Naive thymus-derived CD8-positive, alpha-beta T cell (primary cell): ENCODE measurements at regions not wholly inside any gene's neighbourhood (a gene's known extent, or its start where the extent isn't known, plus 50 kb on each side); places are given as distances from the start of the nearest gene placed in this dataset.
"Not testable (repeated sequence)": the region's sequence is repeated elsewhere in the genome, so short reads cannot be mapped to it uniquely, and the experiment has no call there.

Experiments
- ATAC-seq, 2 donors: fragments of 150-1000 bp; cut with Tn5 transposase in 1 of 2; sonication (Bioruptor Pico), chemical (Tn5 transposase) in 1 of 2; 1 replicate in 1 of 2; 2 replicates in 1 of 2; pipeline ENCODE4 v1.10.0; 2021; ENCODE audit warnings: mild to moderate bottlenecking in 2 of 2, moderate library complexity in 2 of 2
- POLR2A ChIA-PET: fragments of 350-600 bp; sonication (Branson Sonifier 250); formaldehyde crosslinking; loops from one replicate; lab custom pipeline; 2021; ENCODE audit warnings: antibody characterized with exemption; lab: Charles Lee
- DNase-seq, 10 donors: peaks; one replicate each; pipeline versions ENCODE4 v3.0.0 to v3.0.0-alpha.2; 2020 to 2022
- H3K27ac Mint-ChIP-seq, 10 donors: one replicate each; pipeline ENCODE4 v1.8.0; 2020 to 2022; ENCODE audit warnings: mild to moderate bottlenecking in 10 of 10, mixed read lengths in 10 of 10, moderate library complexity in 4 of 10, inconsistent platforms in 1 of 10
- H3K27me3 Mint-ChIP-seq, 5 donors: one replicate each; pipeline ENCODE4 v1.8.0; 2021 to 2022; ENCODE audit warnings: mixed read lengths in 5 of 5
- H3K36me3 Mint-ChIP-seq, 3 donors: one replicate each; pipeline ENCODE4 v1.8.0; 2020 to 2022; ENCODE audit warnings: mixed read lengths in 3 of 3, mild to moderate bottlenecking in 2 of 3, inconsistent platforms in 1 of 3
- H3K4me1 Mint-ChIP-seq, 4 donors: one replicate each; pipeline ENCODE4 v1.8.0; 2021 to 2022; ENCODE audit warnings: mixed read lengths in 4 of 4
- H3K4me3 Mint-ChIP-seq, 10 donors: one replicate each; pipeline ENCODE4 v1.8.0; 2020 to 2022; ENCODE audit warnings: mild to moderate bottlenecking in 10 of 10, mixed read lengths in 10 of 10, moderate library complexity in 6 of 10, inconsistent platforms in 1 of 10
- H3K9me3 Mint-ChIP-seq, 9 donors: one replicate each; pipeline ENCODE4 v1.8.0; 2020 to 2022; ENCODE audit warnings: mixed read lengths in 9 of 9, mild to moderate bottlenecking in 3 of 9, inconsistent platforms in 1 of 9, moderate library complexity in 1 of 9

DNA sequence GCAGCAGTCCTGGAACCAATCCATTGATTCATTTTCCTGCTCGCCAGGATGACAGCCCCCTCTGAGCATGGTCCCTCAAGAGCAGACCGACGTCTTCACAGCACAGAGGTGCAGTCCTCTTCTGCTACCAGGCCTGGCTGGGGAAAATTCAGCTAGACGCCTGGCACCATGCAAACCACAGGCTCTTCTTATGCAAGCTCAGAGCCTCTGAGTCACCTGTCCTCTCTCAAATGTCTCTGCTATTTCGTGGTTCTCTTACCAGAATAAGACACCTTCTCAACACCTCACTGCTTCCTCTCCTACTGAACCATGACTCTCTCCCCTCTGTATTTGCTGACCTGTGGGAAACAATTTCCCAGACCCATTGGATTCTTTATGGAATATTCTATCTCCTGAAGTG lies 79.8 kb upstream of the CYRIA start:
- H3K36me3 Mint-ChIP-seq: no peaks in the 10 kb centered on the region
- DNase-seq (no peak), ATAC-seq (no peak)
- peaks cover 2 to 34% (median 16%) of the 10 kb centered on the region in 5 donors for H3K27me3 Mint-ChIP-seq
- H3K4me3 Mint-ChIP-seq: no peak overlapping the region
- H3K4me1 Mint-ChIP-seq: peaks cover 0 to 3% (median 0%) of the 10 kb centered on the region in 4 donors
- POLR2A ChIA-PET: no interaction called here
- peaks cover 0 to 5% (median 0%) of the 10 kb centered on the region in 9 donors for H3K9me3 Mint-ChIP-seq
- no peak overlapping the region for H3K27ac Mint-ChIP-seq

DNA sequence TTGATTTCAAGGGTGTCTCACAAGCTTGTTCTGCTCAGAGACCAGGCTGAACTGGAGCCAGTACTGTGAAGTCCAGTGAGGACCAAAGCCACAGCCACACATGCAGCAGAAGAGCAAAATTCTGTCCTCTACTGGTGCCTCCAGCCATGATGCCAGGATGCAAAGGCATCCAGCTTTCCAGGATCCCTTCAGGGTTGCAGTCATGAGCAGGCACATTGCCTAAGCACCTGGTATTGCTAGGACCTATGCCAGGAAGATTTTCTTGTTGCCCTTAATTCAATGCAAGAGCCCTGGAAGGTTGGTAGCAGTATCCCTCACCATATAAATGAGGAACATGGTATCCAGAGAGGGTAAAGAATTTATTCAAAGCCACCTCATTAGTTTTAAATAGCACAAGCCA lies 78.9 kb upstream of the CYRIA start:
- Mint-ChIP-seq H3K9me3 (peaks cover 0 to 5% (median 0%) of the 10 kb centered on the region in 9 donors), H3K4me3 (no peak overlapping the region), H3K4me1 (peaks cover 0 to 3% (median 0%) of the 10 kb centered on the region in 4 donors), H3K27ac (no peak overlapping the region), H3K27me3 (peaks cover 2 to 37% (median 16%) of the 10 kb centered on the region in 5 donors), H3K36me3 (no peaks in the 10 kb centered on the region)
- no peak for DNase-seq
- POLR2A ChIA-PET: no interaction called here
- ATAC-seq: no peak

DNA sequence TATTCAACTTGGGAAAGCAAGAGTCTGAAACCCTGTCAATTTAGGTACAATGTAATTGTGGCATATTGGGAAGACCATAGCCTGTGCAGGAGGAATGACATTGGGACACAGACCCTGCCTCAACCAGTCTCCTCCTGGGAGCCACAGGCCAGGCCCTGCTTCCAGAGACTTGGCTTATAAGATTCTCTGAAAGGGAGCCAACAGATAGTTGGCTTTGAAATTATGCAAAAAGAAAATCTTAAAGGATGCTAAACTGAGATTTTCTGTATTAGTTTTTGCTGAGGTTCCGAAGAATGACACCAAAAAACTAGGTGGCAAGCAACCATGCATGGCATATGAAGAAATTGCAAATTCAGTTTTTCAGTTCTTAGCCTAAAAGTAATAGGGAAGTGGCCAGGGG lies 76.4 kb upstream of the CYRIA start:
- H3K27ac Mint-ChIP-seq: no peak overlapping the region
- H3K4me1 Mint-ChIP-seq: peaks cover 0 to 3% (median 0%) of the 10 kb centered on the region in 4 donors
- peaks cover 2 to 26% (median 5%) of the 10 kb centered on the region in 5 donors for H3K27me3 Mint-ChIP-seq
- peaks cover 0 to 5% (median 0%) of the 10 kb centered on the region in 9 donors for H3K9me3 Mint-ChIP-seq
- POLR2A ChIA-PET: no interaction called here
- DNase-seq (no peak), ATAC-seq (no peak)
- no peak overlapping the region for H3K4me3 Mint-ChIP-seq
- no peaks in the 10 kb centered on the region for H3K36me3 Mint-ChIP-seq

DNA sequence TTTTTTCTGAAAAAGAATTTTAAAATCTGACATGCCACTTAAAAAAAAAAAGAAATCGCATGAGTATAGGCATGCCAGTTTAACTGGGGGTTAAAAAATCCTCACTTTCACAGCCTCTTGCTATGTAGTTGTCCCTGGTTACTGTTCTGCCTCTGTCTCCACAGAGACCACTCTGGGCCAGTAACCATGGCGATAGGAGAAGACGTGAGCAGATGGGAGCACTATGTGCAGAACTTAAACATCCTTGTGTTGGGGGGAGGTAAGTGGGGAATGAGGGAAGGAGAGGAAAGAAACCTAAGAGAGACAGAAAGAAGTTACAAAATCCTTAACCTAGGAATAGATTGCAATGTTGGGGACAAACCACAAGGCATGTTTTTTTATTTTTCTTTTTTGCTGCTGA lies 75.9 kb upstream of the CYRIA start:
- no peaks in the 10 kb centered on the region for H3K4me1 Mint-ChIP-seq
- H3K9me3 Mint-ChIP-seq: peaks cover 0 to 5% (median 0%) of the 10 kb centered on the region in 9 donors
- ATAC-seq (no peak), DNase-seq (no peak)
- no peaks in the 10 kb centered on the region for H3K36me3 Mint-ChIP-seq
- H3K27me3 Mint-ChIP-seq: peaks cover 0 to 22% (median 2%) of the 10 kb centered on the region in 5 donors
- POLR2A ChIA-PET: no interaction called here
- H3K27ac Mint-ChIP-seq: no peak overlapping the region
- no peak overlapping the region for H3K4me3 Mint-ChIP-seq

DNA sequence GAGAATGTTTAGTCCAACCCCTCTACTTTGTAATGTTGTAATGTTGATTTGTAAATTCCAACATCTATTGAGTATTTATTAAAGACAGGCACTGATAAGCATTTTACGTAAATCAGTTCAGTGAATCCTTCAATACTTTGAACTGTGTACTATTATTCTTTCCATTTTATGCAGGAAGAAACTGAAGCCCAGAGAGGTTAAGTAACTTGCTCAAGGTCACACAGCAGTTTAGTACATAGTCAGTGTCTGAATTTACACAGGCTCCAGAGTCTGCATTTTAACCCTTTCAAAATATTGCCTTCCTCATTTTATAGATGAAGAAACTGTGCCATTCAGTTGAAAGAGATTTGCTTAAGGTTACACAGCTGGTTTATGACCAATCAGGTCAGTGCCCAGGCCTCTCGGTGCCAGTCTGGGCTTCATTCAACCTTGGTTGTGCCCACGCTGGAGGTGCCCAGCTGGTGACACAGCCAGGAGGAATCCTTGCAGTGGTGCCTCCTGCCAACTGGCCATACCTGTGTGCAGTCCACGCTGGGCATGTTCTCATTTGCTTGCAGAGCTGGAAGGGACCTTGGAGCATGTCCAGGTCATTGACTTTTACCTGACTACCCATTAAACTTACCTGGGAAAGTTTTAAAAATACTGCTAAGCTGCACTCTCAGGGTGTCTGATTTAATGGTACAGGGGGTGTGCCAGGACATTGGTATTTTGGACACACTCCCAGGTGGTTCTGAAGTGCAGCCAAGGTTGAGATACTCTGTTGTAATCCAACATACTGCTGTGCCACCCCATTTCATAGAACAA lies 74.3 kb upstream of the CYRIA start:
- ATAC-seq (no peak), DNase-seq (no peak)
- Mint-ChIP-seq H3K27me3 (peaks cover 0 to 22% (median 6%) of the 10 kb centered on the region in 5 donors), H3K9me3 (peaks cover 0 to 5% (median 0%) of the 10 kb centered on the region in 9 donors), H3K4me1 (no peaks in the 10 kb centered on the region), H3K4me3 (no peak overlapping the region), H3K36me3 (no peaks in the 10 kb centered on the region), H3K27ac (no peak overlapping the region)
- POLR2A ChIA-PET: no interaction called here

DNA sequence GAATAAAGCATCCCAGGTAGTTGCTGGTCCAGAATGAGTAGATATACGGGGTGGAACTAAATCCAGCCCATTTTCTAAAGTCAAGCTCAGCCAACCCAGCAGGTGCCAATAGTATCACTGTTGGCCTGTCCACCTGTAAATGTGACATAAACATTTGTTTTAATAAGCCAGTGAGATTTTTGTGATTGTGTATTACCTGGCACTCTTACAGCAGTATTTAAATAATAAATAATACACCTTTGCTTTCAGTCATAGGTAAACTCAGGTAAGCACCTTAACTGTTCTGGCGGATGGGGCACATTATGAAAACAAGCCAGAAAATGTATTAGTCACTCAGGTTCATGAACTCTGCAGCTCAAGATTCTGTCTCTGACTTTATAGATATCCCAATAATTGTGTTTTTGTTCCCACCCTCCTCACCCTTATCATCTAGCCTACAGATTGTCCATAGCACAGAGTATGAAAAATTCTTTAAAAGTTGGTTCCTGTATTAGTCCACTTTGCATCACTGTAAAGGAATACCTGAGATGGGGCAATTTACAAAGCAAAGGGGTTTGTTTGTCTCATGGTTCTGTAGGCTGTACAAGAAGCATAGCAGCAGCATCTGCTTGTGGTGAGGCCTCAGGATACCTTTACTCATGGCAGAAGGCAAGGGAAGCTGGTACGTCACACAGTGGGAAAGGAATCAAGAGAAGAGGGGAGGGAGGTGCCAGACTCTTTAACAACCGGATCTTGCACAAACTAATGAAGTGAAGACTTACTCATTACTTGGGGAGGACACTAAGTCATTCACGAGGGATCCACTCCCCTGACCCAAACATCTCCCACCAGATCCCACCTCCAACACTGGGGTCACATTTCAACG lies 73.0 kb upstream of the CYRIA start:
- ATAC-seq: no peak
- no peaks in the 10 kb centered on the region for H3K4me1 Mint-ChIP-seq
- H3K27ac Mint-ChIP-seq: no peak overlapping the region

DNA sequence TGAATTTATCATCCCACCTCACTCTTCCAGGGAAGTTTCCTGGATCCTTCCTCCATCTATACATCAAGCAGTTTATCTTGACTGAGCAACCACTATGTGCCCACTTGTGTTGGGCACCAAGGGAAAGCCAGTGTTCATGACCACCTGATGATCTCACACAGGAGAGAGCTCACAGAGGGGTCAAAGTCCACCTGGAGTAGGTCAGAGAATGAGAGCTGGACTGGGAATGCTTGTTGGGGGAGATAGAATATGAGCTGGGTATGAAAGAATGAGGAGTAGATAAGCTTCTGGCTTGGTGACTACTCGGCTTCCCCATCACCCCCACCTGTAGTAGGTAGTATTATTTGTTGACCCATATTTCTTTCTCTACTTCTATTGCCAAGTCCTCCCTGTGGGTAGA lies 72.2 kb upstream of the CYRIA start:
- ATAC-seq (no peak), DNase-seq (no peak)
- Mint-ChIP-seq H3K9me3 (peaks cover 0 to 2% (median 0%) of the 10 kb centered on the region in 9 donors), H3K4me3 (no peak overlapping the region), H3K27ac (no peak overlapping the region), H3K36me3 (no peaks in the 10 kb centered on the region), H3K27me3 (peaks cover 0 to 22% (median 7%) of the 10 kb centered on the region in 5 donors), H3K4me1 (no peaks in the 10 kb centered on the region)
- POLR2A ChIA-PET: no interaction called here

More for the DNA sequence above, 73.0 kb upstream of the CYRIA start:
- no peak for DNase-seq
- no peak overlapping the region for H3K4me3 Mint-ChIP-seq
- H3K27me3 Mint-ChIP-seq: peaks cover 0 to 22% (median 7%) of the 10 kb centered on the region in 5 donors
- peaks cover 0 to 2% (median 0%) of the 10 kb centered on the region in 9 donors for H3K9me3 Mint-ChIP-seq
- POLR2A ChIA-PET: no interaction called here
- no peaks in the 10 kb centered on the region for H3K36me3 Mint-ChIP-seq

DNA sequence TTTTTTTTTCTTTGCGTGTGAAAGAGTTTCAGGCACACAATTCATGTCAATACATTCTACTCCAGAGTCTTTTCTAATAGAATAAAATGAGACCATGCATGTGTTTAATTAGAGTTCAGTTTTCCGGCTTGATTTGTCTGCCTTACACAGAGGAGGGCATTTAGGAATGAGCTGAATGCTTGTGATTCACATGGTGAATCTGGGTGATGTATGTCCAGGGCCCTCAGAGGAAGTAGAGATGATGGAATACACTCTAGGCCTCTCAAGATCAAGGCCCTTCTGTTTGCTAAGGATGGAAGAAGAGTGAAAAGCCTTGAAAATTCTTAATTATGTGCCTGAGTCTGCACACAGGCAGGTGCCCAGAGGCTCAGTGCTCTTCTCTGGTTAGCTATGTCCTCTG lies 71.0 kb upstream of the CYRIA start:
- Mint-ChIP-seq H3K4me1 (no peaks in the 10 kb centered on the region), H3K36me3 (no peaks in the 10 kb centered on the region), H3K9me3 (peaks cover 0 to 2% (median 0%) of the 10 kb centered on the region in 9 donors), H3K4me3 (no peak overlapping the region), H3K27ac (no peak overlapping the region), H3K27me3 (peaks cover 0 to 22% (median 7%) of the 10 kb centered on the region in 5 donors)
- ATAC-seq: no peak
- no peak for DNase-seq
- POLR2A ChIA-PET: no interaction called here

DNA sequence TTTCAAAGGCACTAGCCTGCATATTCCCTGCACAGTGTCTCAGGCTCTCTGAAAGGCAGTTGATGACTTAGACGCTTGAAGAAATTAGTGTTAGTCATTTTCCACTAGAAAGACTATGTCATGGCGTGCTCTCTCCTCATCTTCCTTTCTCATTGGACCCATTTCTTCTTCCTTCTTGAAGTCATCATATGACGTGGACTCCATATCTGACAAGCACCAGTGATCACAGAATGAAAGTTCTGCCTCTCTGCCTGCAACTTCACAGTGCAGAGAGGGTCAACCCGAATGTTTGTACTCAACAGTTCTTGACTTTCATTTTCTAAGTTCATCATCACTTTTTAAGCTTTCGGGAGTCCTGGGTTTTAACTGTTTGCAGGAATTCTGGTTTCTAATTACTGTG lies 63.7 kb upstream of the CYRIA start:
- H3K4me1 Mint-ChIP-seq: no peaks in the 10 kb centered on the region
- no peak overlapping the region for H3K27ac Mint-ChIP-seq
- H3K36me3 Mint-ChIP-seq: no peaks in the 10 kb centered on the region
- DNase-seq: no peak
- POLR2A ChIA-PET: no interaction called here
- peaks cover 0 to 34% (median 6%) of the 10 kb centered on the region in 5 donors for H3K27me3 Mint-ChIP-seq
- ATAC-seq: no peak
- no peaks in the 10 kb centered on the region for H3K9me3 Mint-ChIP-seq
- no peak overlapping the region for H3K4me3 Mint-ChIP-seq

DNA sequence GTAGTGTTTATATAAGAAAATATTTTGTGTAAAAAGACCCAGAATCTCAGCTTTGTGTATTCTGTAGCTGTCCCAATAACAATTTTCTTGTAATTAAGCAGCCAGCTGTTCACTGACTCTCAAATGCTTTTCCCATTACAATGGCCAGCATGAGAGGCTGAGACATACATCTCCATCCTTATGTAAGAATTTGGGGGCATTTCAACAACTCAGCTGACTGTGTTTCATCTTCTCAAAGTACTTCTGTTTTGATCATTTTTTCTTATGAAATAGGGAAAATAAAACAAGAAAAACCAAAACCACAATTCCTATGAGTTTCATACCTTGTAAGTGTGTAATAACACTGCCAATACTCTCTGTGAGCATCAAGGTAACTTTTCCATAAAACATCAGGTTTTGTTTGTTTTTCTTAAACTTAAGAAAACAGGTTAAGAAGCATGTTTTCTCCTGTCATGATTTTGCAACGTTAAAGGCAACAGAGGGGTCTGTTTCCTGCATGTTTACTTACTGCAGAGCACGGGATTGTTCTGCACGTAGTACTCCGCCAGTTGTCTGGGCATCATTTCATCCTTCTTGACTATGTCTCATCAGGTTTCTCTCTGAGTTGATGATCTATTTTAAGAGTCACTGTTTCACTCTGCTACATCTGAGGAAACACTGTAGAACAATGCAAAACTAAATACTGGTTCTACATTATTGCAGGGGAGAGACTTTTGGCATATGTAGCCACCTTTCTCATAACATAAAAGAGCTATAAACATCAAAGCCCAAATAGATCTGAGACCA lies 62.9 kb upstream of the CYRIA start:
- no peak for ATAC-seq
- DNase-seq: no peak
- Mint-ChIP-seq H3K4me3 (no peak overlapping the region), H3K9me3 (no peaks in the 10 kb centered on the region), H3K27ac (no peak overlapping the region), H3K4me1 (no peaks in the 10 kb centered on the region), H3K36me3 (no peaks in the 10 kb centered on the region), H3K27me3 (peaks cover 0 to 42% (median 7%) of the 10 kb centered on the region in 5 donors)
- POLR2A ChIA-PET: no interaction called here

DNA sequence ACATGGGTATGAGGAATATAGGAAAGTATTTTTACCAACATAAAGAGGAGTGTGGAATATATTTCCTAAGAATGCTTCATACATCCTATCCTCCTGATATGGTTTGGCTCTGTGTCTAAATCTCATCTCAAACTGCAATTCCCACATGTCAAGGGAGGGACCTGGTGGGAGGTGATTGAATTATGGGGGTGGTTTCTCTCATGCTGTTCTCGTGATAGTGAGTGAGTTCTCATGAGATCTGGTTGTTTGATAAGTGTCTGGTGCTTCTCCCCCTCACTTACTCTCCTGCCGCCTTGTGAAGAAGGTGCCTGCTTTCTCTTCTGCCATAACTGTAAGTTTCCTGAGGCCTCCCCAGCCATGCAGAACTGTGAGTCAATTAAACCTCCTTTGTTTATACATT lies 62.2 kb upstream of the CYRIA start:
- H3K4me3 Mint-ChIP-seq, H3K27ac Mint-ChIP-seq, ATAC-seq, DNase-seq, H3K9me3 Mint-ChIP-seq, H3K4me1 Mint-ChIP-seq, POLR2A ChIA-PET, H3K36me3 Mint-ChIP-seq: not testable (repeated sequence)
- peaks cover 0 to 48% (median 7%) of the 10 kb centered on the region in 5 donors for H3K27me3 Mint-ChIP-seq

DNA sequence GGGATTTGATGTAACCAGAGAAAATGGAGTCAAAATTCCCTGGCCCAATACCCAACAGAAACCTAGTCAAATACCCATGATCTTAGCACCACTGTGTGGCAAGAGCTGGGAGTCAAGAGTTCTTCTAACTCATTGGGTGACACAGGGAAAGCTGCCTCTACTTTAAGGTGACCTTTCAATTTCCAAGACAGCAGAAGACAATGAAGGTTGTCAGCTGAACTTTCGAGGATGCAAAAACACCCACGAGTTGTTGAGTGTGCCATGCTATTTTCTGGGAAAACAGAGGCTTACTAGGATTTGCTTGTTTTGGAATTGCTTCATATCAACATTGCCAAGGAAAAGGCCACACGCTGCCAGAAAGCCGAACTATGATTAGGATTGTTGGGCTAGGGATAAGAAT lies 61.6 kb upstream of the CYRIA start:
- Mint-ChIP-seq H3K27ac (no peak overlapping the region), H3K4me1 (no peaks in the 10 kb centered on the region), H3K36me3 (no peaks in the 10 kb centered on the region), H3K9me3 (no peaks in the 10 kb centered on the region), H3K27me3 (peaks cover 2 to 48% (median 7%) of the 10 kb centered on the region in 5 donors), H3K4me3 (no peak overlapping the region)
- ATAC-seq: no peak
- POLR2A ChIA-PET: no interaction called here
- DNase-seq: no peak
